Keratinocyte (primary cell): ENCODE measurements at regions not wholly inside any gene's neighbourhood (a gene's known extent, or its start where the extent isn't known, plus 50 kb on each side); places are given as distances from the start of the nearest gene placed in this dataset.

Experiments
- DNase-seq: peaks from one replicate; pipeline ENCODE4 v3.0.0-alpha.2; 2011; ENCODE audit warnings: low read depth, missing footprints, low spot score
- FAIRE-seq: peaks from 2 replicates; lab custom pipeline; 2011; peaks lifted over from hg19 to GRCh38; lab: Jason Lieb, UNC
- H2AFZ ChIP-seq: 2 replicates; pipeline ENCODE4 v1.6.0; 2012; ENCODE audit warnings: low read length, control low read depth, inconsistent platforms; ENCODE audit not compliant: control insufficient read depth
- H3K27ac ChIP-seq: 2 replicates; pipeline ENCODE4 v1.5.1; 2011; ENCODE audit warnings: low read length; ENCODE audit not compliant: control insufficient read depth, insufficient read depth
- H3K27me3 ChIP-seq: 3 replicates; pipeline ENCODE4 v1.6.0; 2011; ENCODE audit warnings: low read length; ENCODE audit not compliant: control insufficient read depth, insufficient read depth; ENCODE audit errors: extremely low read depth
- H3K36me3 ChIP-seq, 2 experiments: 2 replicates in 1 of 2; 3 replicates in 1 of 2; pipeline ENCODE4 v1.5.1; 2011; ENCODE audit warnings: low read length in 2 of 2, mild to moderate bottlenecking in 1 of 2; ENCODE audit not compliant: control insufficient read depth in 2 of 2, insufficient read depth in 2 of 2; ENCODE audit errors: extremely low read depth in 1 of 2
- H3K4me1 ChIP-seq: 3 replicates; pipeline ENCODE4 v1.5.1; 2011; ENCODE audit warnings: low read length; ENCODE audit not compliant: control insufficient read depth, insufficient read depth; ENCODE audit errors: extremely low read depth
- H3K4me2 ChIP-seq: 3 replicates; pipeline ENCODE4 v1.6.0; 2011; ENCODE audit warnings: low read depth, low read length; ENCODE audit not compliant: control insufficient read depth, insufficient read depth; ENCODE audit errors: extremely low read depth
- H3K4me3 ChIP-seq, 3 experiments: fragments of 200-600 bp in 1 of 3; sonication (generic) in 1 of 3; 2 replicates in 2 of 3; 3 replicates in 1 of 3; pipeline ENCODE4 v1.5.1; 2011 to 2016; ENCODE audit warnings: low read length in 3 of 3, mild to moderate bottlenecking in 3 of 3, control low read depth in 2 of 3, inconsistent platforms in 1 of 3, low read depth in 1 of 3, mixed read lengths in 1 of 3, mixed run types in 1 of 3, moderate library complexity in 1 of 3; ENCODE audit not compliant: control insufficient read depth in 2 of 3, insufficient read depth in 2 of 3; ENCODE audit errors: extremely low read depth in 1 of 3
- H3K79me2 ChIP-seq: 2 replicates; pipeline ENCODE4 v1.6.0; 2012; ENCODE audit warnings: low read length; ENCODE audit not compliant: control insufficient read depth, insufficient read depth
- H3K9ac ChIP-seq: 3 replicates; pipeline ENCODE4 v1.6.0; 2011; ENCODE audit warnings: low read length; ENCODE audit not compliant: control insufficient read depth, insufficient read depth; ENCODE audit errors: extremely low read depth
- H3K9me1 ChIP-seq: 3 replicates; pipeline ENCODE4 v1.6.0; 2011; ENCODE audit warnings: low read length; ENCODE audit not compliant: control insufficient read depth, insufficient read depth; ENCODE audit errors: extremely low read depth
- H3K9me3 ChIP-seq: 2 replicates; pipeline ENCODE4 v1.5.1; 2012; ENCODE audit warnings: low read depth, low read length; ENCODE audit not compliant: control insufficient read depth
- H4K20me1 ChIP-seq: 3 replicates; pipeline ENCODE4 v1.6.0; 2011; ENCODE audit warnings: low read length; ENCODE audit not compliant: control insufficient read depth, insufficient read depth; ENCODE audit errors: extremely low read depth
- CTCF ChIP-seq, 3 experiments: IDR thresholded peaks in 1 of 3; conservative IDR thresholded peaks in 1 of 3; optimal IDR thresholded peaks in 1 of 3; 2 replicates in 2 of 3; 3 replicates in 1 of 3; pipeline versions ENCODE3 to v1.5.1; 2011; ENCODE audit warnings: low read length in 3 of 3, mild to moderate bottlenecking in 3 of 3, moderate library complexity in 2 of 3, control low read depth in 1 of 3, inconsistent platforms in 1 of 3; ENCODE audit not compliant: insufficient read depth in 2 of 3; ENCODE audit errors: extremely low read depth in 1 of 3
- EZH2 ChIP-seq: IDR thresholded peaks from one replicate; pipeline ENCODE4 v1.6.1; 2012; ENCODE audit warnings: inconsistent platforms, mild to moderate bottlenecking, low read length, moderate library complexity
- dilution Hi-C: fragments of 300-500 bp; cut with MboI; formaldehyde crosslinking; loops from one replicate; pipeline ENCODE4 v1.7.0; 2020; ENCODE audit warnings: low sequenced_read_pairs; ENCODE audit not compliant: extremely low pct_ligation_motif_present

- Histone ChIP-seq H3K9ac (no peak overlapping the region), H3K4me2 (no peak overlapping the region), H3K27ac (no peak overlapping the region), H3K4me1 (peaks cover 18% of the 10 kb centered on the region), H3K36me3 (no peaks in the 10 kb centered on the region), H3K27me3 (no peaks in the 10 kb centered on the region), H4K20me1 (no peaks in the 10 kb centered on the region), H3K4me3 (no peak overlapping the region), H3K79me2 (no peaks in the 10 kb centered on the region), H3K9me3 (no peaks in the 10 kb centered on the region), H3K9me1 (no peaks in the 10 kb centered on the region), H2AFZ (no peak overlapping the region)
- FAIRE-seq (no peak), DNase-seq (no peak)
- TF ChIP-seq EZH2, result no peak
- no peak for TF ChIP-seq CTCF (optimal IDR thresholded peaks at IDR 0.05 in 1 of 3, IDR thresholded peaks at IDR 0.05 in 1 of 3, conservative IDR thresholded peaks at IDR 0.05 in 1 of 3; ENCODE audit: extremely low read depth in 1 of 3, insufficient read depth in 2 of 3, low read length in 3 of 3)
- dilution Hi-C loops, result no loop called here
Measured at GRCh38 chr11:70018816-70019215, 59.3 kb upstream of the ANO1 start.

DNA sequence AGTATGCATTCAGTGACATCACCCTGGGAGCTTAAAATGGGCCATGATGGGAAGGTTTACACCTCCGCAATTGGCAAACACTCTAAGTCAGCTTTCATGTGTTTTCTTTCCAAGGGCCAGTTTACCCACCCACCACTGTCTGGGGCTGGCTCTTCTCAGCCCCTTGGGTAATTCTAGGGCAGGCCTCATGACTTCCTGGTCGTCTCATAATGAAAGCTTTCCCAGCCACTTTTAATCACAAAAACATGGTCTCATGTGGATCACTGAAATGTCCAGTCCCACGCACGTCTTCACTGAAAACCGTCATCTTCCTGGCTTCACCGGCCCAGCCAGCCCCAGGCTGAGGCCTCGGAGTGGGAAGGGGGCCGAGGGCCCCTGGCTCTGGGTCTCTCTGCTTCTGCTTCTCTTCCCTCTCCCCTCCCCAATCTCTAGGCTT is 58.5 kb upstream of the ANO1 start:
- no peaks in the 10 kb centered on the region for H3K9me3 ChIP-seq
- no peaks in the 10 kb centered on the region for H3K9me1 ChIP-seq
- no peaks in the 10 kb centered on the region for H3K79me2 ChIP-seq
- DNase-seq (no peak), FAIRE-seq (peak; percentile 39)
- no peaks in the 10 kb centered on the region for H4K20me1 ChIP-seq
- no peaks in the 10 kb centered on the region for H3K36me3 ChIP-seq
- no peak for TF ChIP-seq EZH2
- no peak for TF ChIP-seq CTCF (optimal IDR thresholded peaks at IDR 0.05 in 1 of 3, IDR thresholded peaks at IDR 0.05 in 1 of 3, conservative IDR thresholded peaks at IDR 0.05 in 1 of 3; ENCODE audit: extremely low read depth in 1 of 3, insufficient read depth in 2 of 3, low read length in 3 of 3)
- H3K27ac ChIP-seq, result no peak overlapping the region
- no peak overlapping the region for H3K9ac ChIP-seq
- H3K4me3 ChIP-seq, result no peak overlapping the region
- peaks cover 17% of the 10 kb centered on the region for H3K4me1 ChIP-seq
- no peaks in the 10 kb centered on the region for H3K27me3 ChIP-seq
- H3K4me2 ChIP-seq, result no peak overlapping the region
- H2AFZ ChIP-seq, result no peak overlapping the region
- dilution Hi-C loops, result no loop called here
